Esophagus squamous epithelium (tissue), 4 donors: ENCODE measurements at regions not wholly inside any gene's neighbourhood (a gene's known extent, or its start where the extent isn't known, plus 50 kb on each side); places are given as distances from the start of the nearest gene placed in this dataset.

ENCODE experiments used
- CTCF ChIP-seq, 6 experiments: fragments of 450-650 bp in 4 of 6; fragments of 200-600 bp in 2 of 6; sonication (generic) in 2 of 6; IDR thresholded peaks; one replicate each; pipeline ENCODE4 v1.5.1; 2016 to 2019; ENCODE audit warnings: antibody characterized with exemption in 6 of 6, mild to moderate bottlenecking in 4 of 6, moderate library complexity in 4 of 6
- POLR2A ChIP-seq, 4 donors: fragments of 450-650 bp; IDR thresholded peaks; one replicate each; pipeline ENCODE4 v1.6.1; 2017; ENCODE audit warnings: antibody characterized with exemption in 4 of 4, mild to moderate bottlenecking in 4 of 4, moderate library complexity in 3 of 4

GRCh38 chr21:16169779-16170178, 440.0 kb downstream of the USP25 start:
- TF ChIP-seq POLR2A (IDR thresholded peaks at IDR 0.05), result no peak
- no peak for TF ChIP-seq CTCF (IDR thresholded peaks at IDR 0.05)
